ENCODE measurements at regions not wholly inside any gene's neighbourhood (a gene's known extent, or its start where the extent isn't known, plus 50 kb on each side); places are given as distances from the start of the nearest gene placed in this dataset.

DNA sequence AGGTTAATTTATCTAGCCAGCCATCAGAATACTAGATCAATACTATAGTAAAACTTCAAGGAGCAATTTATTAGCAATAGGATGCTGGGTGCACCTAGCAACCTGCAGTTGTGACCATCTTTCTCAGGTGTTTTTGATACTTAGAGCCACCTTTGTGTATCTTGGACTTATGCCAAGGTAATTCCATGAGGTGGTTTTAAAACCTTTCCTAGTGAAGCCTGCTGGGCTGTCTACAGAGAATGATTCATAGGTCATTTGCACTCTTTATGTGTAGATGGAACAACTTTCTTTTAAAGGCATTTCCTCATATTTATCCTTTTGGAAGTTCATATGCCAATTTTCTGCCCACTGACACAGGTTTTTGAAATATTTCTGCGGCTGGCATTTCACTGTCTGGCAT lies 1030.1 kb upstream of the POU3F3 start:
- H3K9me3 ChIP-seq, result no peaks in the 10 kb centered on the region
- H3K4me1 ChIP-seq, result no peaks in the 10 kb centered on the region
- no peak overlapping the region for H3K4me3 ChIP-seq
- DNase-seq (ENCODE audit: low spot score), result no peak
- no peaks in the 10 kb centered on the region for H3K27me3 ChIP-seq
- no peaks in the 10 kb centered on the region for H3K36me3 ChIP-seq
- TF ChIP-seq, protein P1, sequence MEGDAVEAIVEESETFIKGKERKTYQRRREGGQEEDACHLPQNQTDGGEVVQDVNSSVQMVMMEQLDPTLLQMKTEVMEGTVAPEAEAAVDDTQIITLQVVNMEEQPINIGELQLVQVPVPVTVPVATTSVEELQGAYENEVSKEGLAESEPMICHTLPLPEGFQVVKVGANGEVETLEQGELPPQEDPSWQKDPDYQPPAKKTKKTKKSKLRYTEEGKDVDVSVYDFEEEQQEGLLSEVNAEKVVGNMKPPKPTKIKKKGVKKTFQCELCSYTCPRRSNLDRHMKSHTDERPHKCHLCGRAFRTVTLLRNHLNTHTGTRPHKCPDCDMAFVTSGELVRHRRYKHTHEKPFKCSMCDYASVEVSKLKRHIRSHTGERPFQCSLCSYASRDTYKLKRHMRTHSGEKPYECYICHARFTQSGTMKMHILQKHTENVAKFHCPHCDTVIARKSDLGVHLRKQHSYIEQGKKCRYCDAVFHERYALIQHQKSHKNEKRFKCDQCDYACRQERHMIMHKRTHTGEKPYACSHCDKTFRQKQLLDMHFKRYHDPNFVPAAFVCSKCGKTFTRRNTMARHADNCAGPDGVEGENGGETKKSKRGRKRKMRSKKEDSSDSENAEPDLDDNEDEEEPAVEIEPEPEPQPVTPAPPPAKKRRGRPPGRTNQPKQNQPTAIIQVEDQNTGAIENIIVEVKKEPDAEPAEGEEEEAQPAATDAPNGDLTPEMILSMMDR (IDR thresholded peaks at IDR 0.05), result no peak
- no peak overlapping the region for H3K27ac ChIP-seq

DNA sequence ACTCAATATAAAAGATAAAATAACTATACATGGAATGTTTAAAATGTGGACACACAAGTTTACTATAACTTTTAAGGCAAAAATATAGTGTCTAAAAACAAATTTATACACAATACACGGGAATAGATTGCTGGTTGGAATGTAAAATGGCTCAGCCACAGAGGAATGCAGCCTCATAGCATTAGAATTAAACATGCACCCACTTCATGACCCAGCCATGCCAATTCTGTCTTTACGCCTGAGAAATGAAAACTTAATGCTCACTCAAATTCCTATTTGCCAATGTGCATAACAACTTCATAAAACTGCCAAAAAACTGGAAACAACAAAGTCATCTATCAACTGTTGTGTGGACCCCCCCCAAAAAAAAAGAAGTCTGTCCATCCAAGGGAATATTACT lies 1006.6 kb upstream of the POU3F3 start:
- H3K4me1 ChIP-seq, result no peaks in the 10 kb centered on the region
- H3K27ac ChIP-seq, result no peak overlapping the region
- no peak for DNase-seq (ENCODE audit: low spot score)
- TF ChIP-seq, protein P1 (IDR thresholded peaks at IDR 0.05), result no peak
- no peak overlapping the region for H3K4me3 ChIP-seq
- no peaks in the 10 kb centered on the region for H3K9me3 ChIP-seq
- H3K36me3 ChIP-seq, result no peaks in the 10 kb centered on the region
- no peaks in the 10 kb centered on the region for H3K27me3 ChIP-seq

DNA sequence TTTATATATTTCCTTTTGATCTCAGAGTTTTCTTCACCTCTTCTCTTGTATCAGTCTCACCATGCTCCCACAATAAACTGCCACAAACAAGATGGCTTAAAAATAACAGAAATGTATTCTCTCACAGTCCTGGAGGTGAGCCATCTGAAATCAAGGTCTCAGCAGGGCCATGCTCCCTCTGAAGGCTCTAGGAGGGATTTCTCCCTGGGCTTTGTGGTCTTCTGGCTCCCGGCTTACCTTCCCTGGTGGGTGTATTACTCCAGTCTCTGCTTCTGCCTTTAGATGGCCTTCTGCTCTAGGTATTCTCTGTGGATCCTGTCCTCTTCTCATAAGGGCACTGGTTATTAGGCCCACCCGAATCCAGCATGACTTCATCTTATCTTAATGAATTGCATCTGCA lies 994.7 kb upstream of the POU3F3 start:
- no peak overlapping the region for H3K27ac ChIP-seq
- TF ChIP-seq, protein P1 (IDR thresholded peaks at IDR 0.05), result no peak
- no peaks in the 10 kb centered on the region for H3K36me3 ChIP-seq
- H3K4me3 ChIP-seq, result no peak overlapping the region
- no peak for DNase-seq (ENCODE audit: low spot score)
- H3K27me3 ChIP-seq, result no peaks in the 10 kb centered on the region
- H3K4me1 ChIP-seq, result no peaks in the 10 kb centered on the region
- H3K9me3 ChIP-seq, result no peaks in the 10 kb centered on the region

DNA sequence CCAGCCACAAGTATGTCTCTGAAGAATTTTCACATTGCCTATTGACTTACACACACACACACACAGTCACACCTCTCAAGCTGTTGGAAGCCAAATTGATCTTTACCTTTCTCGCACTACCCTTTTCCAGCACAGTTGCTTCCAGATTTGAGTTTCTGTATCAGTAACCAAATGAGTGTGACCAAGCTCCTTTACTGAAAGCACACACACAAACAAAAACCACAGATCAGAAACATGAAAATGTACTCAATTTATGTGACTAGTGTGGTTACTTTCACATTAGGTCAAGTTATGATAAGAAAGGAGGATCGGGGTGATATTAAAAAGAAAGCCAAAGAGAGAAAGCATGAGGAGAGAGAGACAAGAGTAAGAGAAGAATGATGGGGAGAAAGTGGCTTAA lies 993.9 kb upstream of the POU3F3 start:
- Histone ChIP-seq H3K4me1 (no peaks in the 10 kb centered on the region), H3K36me3 (no peaks in the 10 kb centered on the region), H3K27ac (no peak overlapping the region), H3K9me3 (no peaks in the 10 kb centered on the region), H3K4me3 (no peak overlapping the region), H3K27me3 (no peaks in the 10 kb centered on the region)
- DNase-seq (ENCODE audit: low spot score), result no peak
- TF ChIP-seq, protein P1 (IDR thresholded peaks at IDR 0.05), result no peak

DNA sequence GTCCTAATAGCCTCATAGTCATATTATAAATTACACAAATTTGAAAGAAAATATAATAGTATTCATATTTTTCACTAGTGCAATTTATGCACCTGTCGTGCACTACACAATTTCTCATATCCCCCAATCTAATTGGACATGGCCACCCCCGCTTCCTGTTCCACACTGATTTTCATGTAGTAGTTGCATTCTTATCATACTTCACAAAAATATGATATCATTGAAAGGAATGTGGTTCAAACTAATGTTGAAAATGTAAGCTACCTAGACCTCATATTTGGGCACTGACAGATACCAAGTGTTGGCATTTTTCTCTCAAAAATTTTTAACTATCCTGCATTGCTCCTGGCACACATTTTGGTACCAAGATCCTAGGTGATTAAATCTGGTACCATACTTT lies 985.5 kb upstream of the POU3F3 start:
- Histone ChIP-seq H3K9me3 (no peaks in the 10 kb centered on the region), H3K4me3 (no peak overlapping the region), H3K27me3 (no peaks in the 10 kb centered on the region), H3K27ac (no peak overlapping the region), H3K4me1 (no peaks in the 10 kb centered on the region), H3K36me3 (no peaks in the 10 kb centered on the region)
- DNase-seq (ENCODE audit: low spot score), result no peak
- TF ChIP-seq, protein P1 (IDR thresholded peaks at IDR 0.05), result no peak

DNA sequence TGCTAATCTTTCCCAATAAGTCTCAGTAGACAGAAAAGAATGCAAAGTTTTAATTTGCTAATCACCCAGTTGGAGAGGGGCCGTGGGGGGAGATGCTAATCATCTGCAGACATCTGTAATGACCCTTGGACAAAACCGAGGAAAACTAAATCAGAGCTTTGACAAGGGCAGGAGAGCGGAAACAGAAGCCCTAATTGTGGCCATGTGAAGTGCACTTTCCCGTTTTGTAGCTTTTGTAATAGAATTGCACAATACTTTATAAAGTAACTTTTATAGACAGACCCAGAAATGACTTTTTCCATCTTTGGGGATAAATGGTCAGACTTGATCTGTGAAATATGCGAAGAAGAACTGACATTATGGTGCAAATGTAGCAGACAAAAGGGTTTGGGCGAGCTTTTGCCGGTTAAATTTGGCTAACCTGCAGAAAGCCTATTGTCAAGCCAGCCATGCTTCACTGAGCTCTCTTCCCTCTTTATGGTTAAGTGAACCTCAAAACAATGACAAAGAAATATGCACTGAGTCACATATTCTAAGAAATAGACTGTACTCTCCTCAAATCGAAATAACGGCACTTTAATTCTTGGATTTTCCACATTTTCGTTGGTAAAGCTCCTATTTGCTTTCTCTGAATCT lies 980.1 kb upstream of the POU3F3 start:
- Histone ChIP-seq H3K27ac (no peak overlapping the region), H3K4me1 (no peaks in the 10 kb centered on the region), H3K9me3 (no peaks in the 10 kb centered on the region), H3K4me3 (no peak overlapping the region), H3K36me3 (no peaks in the 10 kb centered on the region), H3K27me3 (no peaks in the 10 kb centered on the region)
- TF ChIP-seq, protein P1 (IDR thresholded peaks at IDR 0.05), result no peak
- DNase-seq (ENCODE audit: low spot score), result no peak
